NCI-H2227 (cell line): ENCODE measurements at regions not wholly inside any gene's neighbourhood (a gene's known extent, or its start where the extent isn't known, plus 50 kb on each side); places are given as distances from the start of the nearest gene placed in this dataset.

Experiments
- DNase-seq: peaks from one replicate; lab custom pipeline; 2025; ENCODE audit not compliant: unreplicated experiment; lab: John Stamatoyannopoulos, UW

DNA sequence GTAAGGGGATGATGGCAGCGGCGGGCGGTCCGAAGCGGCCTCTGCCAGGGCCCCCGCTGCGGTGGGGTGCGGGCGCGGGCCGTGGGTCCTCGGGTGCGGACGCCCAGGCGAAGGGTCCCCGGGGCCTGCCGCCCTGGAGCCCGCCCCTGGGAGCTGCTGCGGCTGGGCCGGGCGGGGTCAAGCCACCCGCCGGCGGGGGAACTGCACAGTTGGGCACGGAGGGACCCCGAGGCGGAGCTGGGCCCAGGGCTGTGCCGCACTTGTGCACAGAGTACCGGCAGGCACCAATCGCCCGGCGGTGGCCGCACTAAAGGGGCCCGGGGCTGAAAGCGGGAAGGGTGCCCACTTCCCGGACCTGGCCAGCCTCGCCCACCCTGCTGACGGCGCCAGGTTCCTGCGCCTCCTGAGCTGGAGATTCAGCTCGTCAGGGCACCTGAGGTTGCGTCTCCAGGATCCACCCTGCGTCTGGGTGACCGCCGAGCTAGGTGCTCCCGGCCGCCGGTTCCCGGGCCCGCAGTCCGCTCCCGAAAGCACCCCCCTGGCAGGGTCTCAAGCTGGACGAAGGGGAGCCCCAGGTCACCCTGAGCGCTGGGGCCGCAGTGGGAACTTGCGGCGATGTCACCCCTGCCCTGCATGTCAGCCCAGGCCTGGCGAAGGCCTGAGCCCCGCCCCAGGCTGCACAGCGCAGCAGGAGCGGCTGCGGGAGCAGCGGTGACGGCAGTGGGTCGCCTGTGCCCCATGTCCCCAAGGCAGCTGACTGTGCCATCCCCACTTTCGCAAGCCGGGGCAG lies 56.7 kb upstream of the ETV3 start:
- no peak for DNase-seq

DNA sequence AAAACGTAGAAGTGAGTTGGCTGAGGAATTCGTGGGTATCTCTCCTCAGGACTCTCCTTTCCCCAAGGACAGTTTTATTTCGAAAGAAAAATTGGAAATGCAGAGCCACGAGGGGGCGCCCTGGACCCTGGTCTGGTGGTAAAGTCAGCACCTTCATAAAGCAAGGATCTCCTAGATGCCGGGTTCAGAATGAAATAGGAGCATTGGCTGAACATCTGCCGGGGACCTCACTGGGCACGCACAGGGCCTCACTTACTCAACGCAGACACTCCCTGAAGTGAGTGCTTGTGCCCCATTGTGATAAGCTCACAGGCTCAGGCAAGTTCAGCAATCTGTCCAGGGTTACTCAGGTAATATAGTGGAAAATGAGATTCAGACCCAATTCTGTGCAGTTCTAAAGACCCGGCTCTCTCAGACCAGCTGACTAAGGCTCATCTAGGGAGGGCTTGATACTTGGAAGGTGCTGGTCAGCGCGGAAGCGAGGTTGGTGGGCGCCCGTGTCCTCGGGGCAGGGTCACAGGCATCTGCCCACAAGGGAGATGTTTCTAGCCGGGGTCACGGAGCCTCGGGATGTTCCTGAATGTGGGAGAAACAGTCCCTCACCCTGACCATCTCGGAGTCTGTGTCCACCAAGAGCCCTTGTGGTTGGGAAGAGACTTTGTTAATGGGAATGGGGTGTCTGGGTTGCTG lies 55.7 kb upstream of the ETV3 start:
- peak; percentile 67 for DNase-seq

DNA sequence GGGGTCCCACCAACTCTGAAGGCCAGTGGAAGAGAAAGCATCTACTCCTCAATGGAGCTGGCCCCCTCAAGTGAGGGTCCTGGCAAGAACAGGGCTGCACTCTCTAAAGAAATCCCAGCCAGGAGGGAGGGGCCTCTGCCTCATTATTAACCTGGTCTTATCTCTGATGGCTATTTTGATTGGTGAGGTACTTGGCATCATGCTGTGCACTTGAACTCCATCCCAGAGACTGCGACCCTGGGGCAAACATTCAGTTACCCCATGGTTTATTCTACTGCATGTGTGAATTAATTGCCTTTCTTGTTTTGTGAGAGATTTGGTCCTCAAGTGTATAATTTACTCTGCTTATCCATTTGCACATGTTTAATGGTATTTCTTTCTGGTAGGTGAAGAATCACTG lies 55.0 kb upstream of the ETV3 start:
- DNase-seq = no peak

DNA sequence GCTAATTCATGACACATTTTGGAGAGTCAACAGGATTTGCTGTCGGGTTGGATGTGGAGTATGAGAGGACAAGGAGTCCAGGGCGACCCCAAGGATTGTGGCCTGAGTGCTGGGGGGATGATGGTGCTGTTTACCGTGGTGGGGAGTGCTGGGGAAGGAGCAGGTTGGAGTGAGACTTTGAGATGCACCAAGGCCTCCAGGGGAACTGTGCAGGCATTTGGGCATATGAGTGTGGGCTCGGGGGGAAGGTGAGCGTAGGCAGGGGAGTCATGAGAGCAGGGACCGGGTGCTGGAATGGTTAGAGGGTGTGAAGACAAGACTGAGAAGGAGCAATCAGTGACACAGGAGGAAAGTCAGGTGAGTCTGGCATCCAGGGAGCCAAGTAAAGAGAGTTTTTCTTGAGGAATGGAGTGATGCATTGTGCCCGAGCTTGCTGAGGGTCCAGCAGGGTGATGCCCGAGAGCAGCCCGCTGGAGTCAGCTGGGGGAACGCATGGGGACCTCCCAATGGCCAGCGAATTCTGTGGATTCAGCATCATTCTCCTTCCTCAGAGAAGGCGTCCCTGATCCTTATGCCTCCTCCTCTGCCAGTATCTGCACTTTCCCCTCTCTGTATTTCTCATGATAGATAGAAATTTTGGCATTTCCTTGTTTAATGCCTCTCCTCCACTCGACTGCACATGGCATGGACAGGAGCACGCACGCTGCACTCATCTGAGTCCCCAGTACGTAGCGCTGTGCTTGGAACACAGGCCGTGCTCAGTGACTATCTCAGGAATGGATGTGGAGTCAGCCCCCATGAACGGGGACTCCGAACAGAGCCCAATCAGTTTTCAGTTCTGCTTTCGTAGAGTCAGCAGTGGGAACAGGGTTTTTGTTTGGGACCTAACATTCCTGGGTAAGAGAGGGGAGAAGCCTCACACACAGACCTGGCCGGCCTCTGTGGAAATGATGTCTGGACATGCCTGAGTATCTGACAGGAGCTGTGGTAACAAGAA lies 52.1 kb upstream of the ETV3 start:
- DNase-seq = no peak

DNA sequence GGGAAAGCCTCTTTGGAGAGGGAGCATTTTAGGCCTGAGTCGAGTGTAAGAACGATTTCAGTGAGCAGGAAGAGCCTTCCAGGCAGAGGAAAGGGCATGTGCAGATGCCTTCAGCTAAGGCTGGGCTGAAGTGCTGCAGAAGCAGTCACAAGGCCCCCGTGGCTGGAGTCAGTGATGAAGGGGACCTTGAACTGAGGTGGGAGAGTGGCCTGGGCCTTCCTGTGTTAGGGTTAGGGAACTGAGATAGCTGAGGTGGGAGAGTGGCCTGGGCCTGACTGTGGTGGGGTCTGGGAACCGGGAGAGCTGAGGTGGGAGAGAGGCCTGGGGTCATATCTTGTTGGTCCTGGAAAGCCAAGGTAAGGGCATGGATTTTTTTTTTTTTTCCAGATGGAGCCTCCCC lies 50.9 kb upstream of the ETV3 start:
- DNase-seq = no peak
